Fibroblast of skin of left quadriceps (primary cell): ENCODE measurements at regions not wholly inside any gene's neighbourhood (a gene's known extent, or its start where the extent isn't known, plus 50 kb on each side); places are given as distances from the start of the nearest gene placed in this dataset.

ENCODE experiments used
- DNase-seq, 2 experiments: peaks; one replicate each; pipeline ENCODE4 v3.0.0-alpha.2; 2013; ENCODE audit warnings: low read depth in 2 of 2

GRCh38 chr22:48886604-48887393 lies 940.9 kb downstream of the BRD1 start:
- no peak for DNase-seq

GRCh38 chr22:48885919-48886305 lies 941.8 kb downstream of the BRD1 start:
- no peak for DNase-seq

GRCh38 chr22:48885271-48885918 lies 942.3 kb downstream of the BRD1 start:
- DNase-seq, result no peak

GRCh38 chr22:48884786-48885185 lies 942.9 kb downstream of the BRD1 start:
- no peak for DNase-seq

- no peak for DNase-seq
Measured at GRCh38 chr22:48884324-48884723, 943.3 kb downstream of the BRD1 start.

GRCh38 chr22:48883211-48883960 lies 944.3 kb downstream of the BRD1 start:
- DNase-seq, result no peak

GRCh38 chr22:48882636-48883200 lies 945.0 kb downstream of the BRD1 start:
- no peak for DNase-seq

GRCh38 chr22:48881326-48881980 lies 946.2 kb downstream of the BRD1 start:
- DNase-seq, result no peak

- no peak for DNase-seq
Measured at GRCh38 chr22:48880749-48881148, 946.9 kb downstream of the BRD1 start.

GRCh38 chr22:48876951-48877350 lies 950.7 kb downstream of the BRD1 start:
- no peak for DNase-seq

- no peak for DNase-seq
Measured at GRCh38 chr22:48874956-48875355, 952.7 kb downstream of the BRD1 start.

GRCh38 chr22:48873191-48873520 lies 954.5 kb downstream of the BRD1 start:
- no peak for DNase-seq

- DNase-seq, result no peak
Measured at GRCh38 chr22:48872271-48873190, 955.1 kb downstream of the BRD1 start.

GRCh38 chr22:48871176-48871840 lies 956.4 kb downstream of the BRD1 start:
- DNase-seq, result no peak

GRCh38 chr22:48870436-48870835 lies 957.2 kb downstream of the BRD1 start:
- no peak for DNase-seq

GRCh38 chr22:48869788-48870187 lies 957.9 kb downstream of the BRD1 start:
- no peak for DNase-seq

GRCh38 chr22:48869161-48869560 lies 958.5 kb downstream of the BRD1 start:
- DNase-seq, result no peak

GRCh38 chr22:48868554-48868953 lies 959.1 kb downstream of the BRD1 start:
- no peak for DNase-seq

GRCh38 chr22:48867891-48868290 lies 959.8 kb downstream of the BRD1 start:
- no peak for DNase-seq

GRCh38 chr22:48866906-48867681 lies 960.6 kb downstream of the BRD1 start:
- no peak for DNase-seq
